T-cell (primary cell): ENCODE measurements at regions not wholly inside any gene's neighbourhood (a gene's known extent, or its start where the extent isn't known, plus 50 kb on each side); places are given as distances from the start of the nearest gene placed in this dataset.
"Not testable (repeated sequence)": the region's sequence is repeated elsewhere in the genome, so short reads cannot be mapped to it uniquely, and the experiment has no call there.

ENCODE experiments used
- ATAC-seq, 4 experiments: fragments of 200-7000 bp in 3 of 4; fragments of 150-1000 bp in 1 of 4; cut with Tn5 transposase; replicated peaks in 1 of 4; 1 replicate in 3 of 4; 2 replicates in 1 of 4; pipeline ENCODE4 v1.10.0; 2021; ENCODE audit warnings: moderate library complexity in 3 of 4, mild to moderate bottlenecking in 2 of 4, moderate number of reproducible peaks in 1 of 4
- CTCF ChIA-PET, 2 donors: fragments of 300-600 bp; sonication (Branson Sonifier 250); formaldehyde crosslinking; loops; one replicate each; lab custom pipeline; 2022; ENCODE audit warnings: antibody characterized with exemption in 2 of 2; lab: Charles Lee
- POLR2A ChIA-PET, 2 donors: fragments of 300-600 bp; sonication (Branson Sonifier 250); formaldehyde crosslinking; loops; one replicate each; lab custom pipeline; 2022; ENCODE audit warnings: antibody characterized with exemption in 2 of 2; lab: Charles Lee
- DNase-seq, 35 experiments: peaks; one replicate each; pipeline versions ENCODE4 v3.0.0 to v3.0.0-alpha.2; 2013 to 2023
- H3K27ac ChIP-seq: one replicate; pipeline ENCODE4 v1.5.1; 2013; ENCODE audit warnings: low read length
- H3K27me3 ChIP-seq, 2 experiments: replicated peaks in 1 of 2; 1 replicate in 1 of 2; 2 replicates in 1 of 2; pipeline versions ENCODE4 v1.6.1 to v1.7.0; 2013; ENCODE audit warnings: low read length in 1 of 2, mixed read lengths in 1 of 2; ENCODE audit not compliant: control insufficient read depth in 2 of 2, insufficient read depth in 2 of 2; ENCODE audit errors: extremely low read depth in 1 of 2
- H3K36me3 ChIP-seq, 2 donors: 1 replicate in 1 of 2; 2 replicates in 1 of 2; pipeline versions ENCODE4 v1.6.1 to v1.7.0; 2013; ENCODE audit warnings: low read length in 1 of 2; ENCODE audit not compliant: control insufficient read depth in 2 of 2, insufficient read depth in 1 of 2; ENCODE audit errors: extremely low read depth in 1 of 2
- H3K4me1 ChIP-seq, 2 experiments: 1 replicate in 1 of 2; 2 replicates in 1 of 2; pipeline versions ENCODE4 v1.6.1 to v1.7.0; 2013; ENCODE audit warnings: low read length in 2 of 2, mixed read lengths in 1 of 2; ENCODE audit not compliant: insufficient read depth in 2 of 2, control insufficient read depth in 1 of 2; ENCODE audit errors: extremely low read depth in 1 of 2
- H3K4me3 ChIP-seq, 2 donors: 1 replicate in 1 of 2; 2 replicates in 1 of 2; pipeline versions ENCODE4 v1.5.1 to v1.7.0; 2013; ENCODE audit warnings: mild to moderate bottlenecking in 2 of 2, low read length in 1 of 2, moderate library complexity in 1 of 2; ENCODE audit not compliant: control insufficient read depth in 1 of 2; ENCODE audit errors: extremely low read depth in 1 of 2
- H3K9me3 ChIP-seq: 2 replicates; pipeline ENCODE4 v1.7.0; 2013
- H3K27ac Mint-ChIP-seq, 2 donors: one replicate each; pipeline ENCODE4 v1.8.0; 2020 to 2021; ENCODE audit warnings: mild to moderate bottlenecking in 2 of 2, mixed read lengths in 2 of 2
- H3K27me3 Mint-ChIP-seq, 2 donors: one replicate each; pipeline ENCODE4 v1.8.0; 2021 to 2022; ENCODE audit warnings: mixed read lengths in 2 of 2
- H3K36me3 Mint-ChIP-seq: one replicate; pipeline ENCODE4 v1.8.0; 2021; ENCODE audit warnings: mixed read lengths
- H3K4me1 Mint-ChIP-seq, 3 donors: one replicate each; pipeline ENCODE4 v1.8.0; 2020 to 2022; ENCODE audit warnings: mixed read lengths in 3 of 3, mild to moderate bottlenecking in 1 of 3
- H3K4me3 Mint-ChIP-seq, 3 donors: one replicate each; pipeline ENCODE4 v1.8.0; 2020 to 2022; ENCODE audit warnings: mild to moderate bottlenecking in 3 of 3, mixed read lengths in 3 of 3, moderate library complexity in 3 of 3
- H3K9me3 Mint-ChIP-seq, 3 donors: one replicate each; pipeline ENCODE4 v1.8.0; 2020 to 2022; ENCODE audit warnings: mixed read lengths in 3 of 3
- WGBS: methylation state at CpG from one replicate; pipeline ENCODE4 v1.1.5; 2013; ENCODE audit warnings: missing lambda C conversion rate; ENCODE audit not compliant: insufficient coverage; 5-methylcytosine and 5-hydroxymethylcytosine counted together

GRCh38 chr5:50292735-50293394 lies 148.2 kb downstream of the EMB start:
- no peak overlapping the region for H3K4me3 ChIP-seq
- ATAC-seq = no peak
- Mint-ChIP-seq H3K9me3 (peaks cover 8 to 21% (median 10%) of the 10 kb centered on the region in 3 donors), H3K4me1 (no peaks in the 10 kb centered on the region), H3K36me3 (peaks cover 7% of the 10 kb centered on the region), H3K4me3 (no peak overlapping the region), H3K27ac (no peak overlapping the region), H3K27me3 (peaks cover 5 to 8% of the 10 kb centered on the region in 2 donors)
- H3K4me1 ChIP-seq = no peaks in the 10 kb centered on the region
- H3K27ac ChIP-seq = no peak overlapping the region
- no peaks in the 10 kb centered on the region for H3K9me3 ChIP-seq
- H3K27me3 ChIP-seq = peaks cover 0 to 5% of the 10 kb centered on the region in 2 experiments
- no peak for DNase-seq
- whole genome bisulfite sequencing = 72% methylated on average over 7 of the region's 9 CpGs
- ChIA-PET POLR2A (no interaction called here), CTCF (no interaction called here)
- H3K36me3 ChIP-seq = no peaks in the 10 kb centered on the region

- H3K27ac Mint-ChIP-seq, H3K27me3 Mint-ChIP-seq, ATAC-seq, POLR2A ChIA-PET, H3K4me3 Mint-ChIP-seq, H3K4me3 ChIP-seq, H3K27me3 ChIP-seq, H3K4me1 Mint-ChIP-seq, H3K27ac ChIP-seq, H3K36me3 ChIP-seq, CTCF ChIA-PET, DNase-seq, H3K4me1 ChIP-seq, H3K9me3 ChIP-seq: not testable (repeated sequence)
- H3K36me3 Mint-ChIP-seq = peaks cover 15% of the 10 kb centered on the region
- WGBS = 90% methylated on average over 6 of the region's 10 CpGs
- peaks cover 13 to 29% (median 14%) of the 10 kb centered on the region in 3 donors for H3K9me3 Mint-ChIP-seq
Observed at GRCh38 chr5:50280461-50280860, 160.6 kb downstream of the EMB start.
